Adrenal gland (tissue), 9 donors: ENCODE measurements at regions not wholly inside any gene's neighbourhood (a gene's known extent, or its start where the extent isn't known, plus 50 kb on each side); places are given as distances from the start of the nearest gene placed in this dataset.
A peak's percentile ranks its signal among the peaks of the same experiment; 100 is the strongest.

ENCODE experiments used
- DNase-seq, 7 donors: peaks; one replicate each; pipeline ENCODE4 v3.0.0-alpha.2; 2019 to 2020
- H3K27ac ChIP-seq, 5 donors: fragments of 200-600 bp; sonication (generic) in 4 of 5; 1 replicate in 3 of 5; 2 replicates in 2 of 5; pipeline versions ENCODE4 v1.5.1 to v1.8.0; 2016 to 2020; ENCODE audit warnings: mild to moderate bottlenecking in 1 of 5
- H3K27me3 ChIP-seq: fragments of 200-600 bp; 2 replicates; pipeline ENCODE4 v1.8.0; 2021
- H3K36me3 ChIP-seq, 2 donors: fragments of 200-600 bp; replicated peaks in 1 of 2; 1 replicate in 1 of 2; 2 replicates in 1 of 2; pipeline versions ENCODE4 v1.5.1 to v1.8.0; 2018 to 2022
- H3K4me1 ChIP-seq, 2 donors: fragments of 200-600 bp; replicated peaks in 1 of 2; 1 replicate in 1 of 2; 2 replicates in 1 of 2; pipeline versions ENCODE4 v1.5.1 to v1.8.0; 2018 to 2021
- H3K4me3 ChIP-seq, 4 donors: fragments of 200-600 bp; sonication (generic) in 3 of 4; one replicate each; pipeline ENCODE4 v1.5.1; 2016 to 2018
- H3K9me3 ChIP-seq, 3 donors: fragments of 200-600 bp; sonication (generic) in 1 of 3; replicated peaks in 1 of 3; 1 replicate in 2 of 3; 2 replicates in 1 of 3; pipeline versions ENCODE4 v1.5.1 to v1.8.0; 2016 to 2021
- POLR2A ChIP-seq, 2 donors: fragments of 450-650 bp; IDR thresholded peaks; one replicate each; pipeline ENCODE4 v1.6.1; 2017; ENCODE audit warnings: antibody characterized with exemption in 2 of 2, mild to moderate bottlenecking in 2 of 2, moderate library complexity in 1 of 2
- WGBS, 4 donors: extraction: QIAGEN DNeasy Blood & Tissue Kit in 2 of 4; methylation state at CpG; one replicate each; pipeline versions ENCODE4 v1.1.5 to v1.1.7; 2013 to 2017; 5-methylcytosine and 5-hydroxymethylcytosine counted together
- intact Hi-C, 2 donors: fragments of 100-400 bp; cut with DNase I; formaldehyde crosslinking; loops; one replicate each; pipeline versions ENCODE4 v1.14.1 to v1.15.0; 2022 to 2023
- TF ChIP-seq, protein P1 (sequence below), 6 experiments: fragments of 450-650 bp in 4 of 6; fragments of 200-600 bp in 2 of 6; sonication (generic) in 1 of 6; IDR thresholded peaks; 1 replicate in 5 of 6; 2 replicates in 1 of 6; pipeline versions ENCODE4 v1.5.1 to v1.8.0; 2016 to 2021; ENCODE audit warnings: antibody characterized with exemption in 6 of 6, mild to moderate bottlenecking in 2 of 6, moderate library complexity in 1 of 6
- donor health status: healthy with polysubstance abuse.
- donor health status: Bipolar disorder and iron deficiency.
- donor health status: DM: yes; HTN: yes; CAD: no.
- donor health status: DM: no; HTN: no; CAD: no.
- donor health status: DM: no; HTN: no; CAD: no.

GRCh38 chr18:22346401-22346952, 71.2 kb downstream of the CTAGE1 start:
- Histone ChIP-seq H3K4me1 (peaks cover 31 to 65% of the 10 kb centered on the region in 2 donors), H3K27me3 (no peaks in the 10 kb centered on the region), H3K9me3 (no peaks in the 10 kb centered on the region), H3K36me3 (no peaks in the 10 kb centered on the region), H3K4me3 (no peak overlapping the region), H3K27ac (peak overlapping the region; percentile 78 to 96 (median 93))
- WGBS, 4 donors, result 0 to 12% (median 8%) methylated on average over 2 of the region's 2 CpGs
- peak; percentile 72 to 90 (median 85) for DNase-seq
- intact Hi-C loops, result loop anchor here (5.0 to 10.0 kb wide), 3 partner anchors 172 to 211 kb away; no protein-coding TSS in a partner anchor
- no peak for TF ChIP-seq POLR2A (IDR thresholded peaks at IDR 0.05)
- TF ChIP-seq, protein P1, sequence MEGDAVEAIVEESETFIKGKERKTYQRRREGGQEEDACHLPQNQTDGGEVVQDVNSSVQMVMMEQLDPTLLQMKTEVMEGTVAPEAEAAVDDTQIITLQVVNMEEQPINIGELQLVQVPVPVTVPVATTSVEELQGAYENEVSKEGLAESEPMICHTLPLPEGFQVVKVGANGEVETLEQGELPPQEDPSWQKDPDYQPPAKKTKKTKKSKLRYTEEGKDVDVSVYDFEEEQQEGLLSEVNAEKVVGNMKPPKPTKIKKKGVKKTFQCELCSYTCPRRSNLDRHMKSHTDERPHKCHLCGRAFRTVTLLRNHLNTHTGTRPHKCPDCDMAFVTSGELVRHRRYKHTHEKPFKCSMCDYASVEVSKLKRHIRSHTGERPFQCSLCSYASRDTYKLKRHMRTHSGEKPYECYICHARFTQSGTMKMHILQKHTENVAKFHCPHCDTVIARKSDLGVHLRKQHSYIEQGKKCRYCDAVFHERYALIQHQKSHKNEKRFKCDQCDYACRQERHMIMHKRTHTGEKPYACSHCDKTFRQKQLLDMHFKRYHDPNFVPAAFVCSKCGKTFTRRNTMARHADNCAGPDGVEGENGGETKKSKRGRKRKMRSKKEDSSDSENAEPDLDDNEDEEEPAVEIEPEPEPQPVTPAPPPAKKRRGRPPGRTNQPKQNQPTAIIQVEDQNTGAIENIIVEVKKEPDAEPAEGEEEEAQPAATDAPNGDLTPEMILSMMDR (IDR thresholded peaks at IDR 0.05), result no peak

DNA sequence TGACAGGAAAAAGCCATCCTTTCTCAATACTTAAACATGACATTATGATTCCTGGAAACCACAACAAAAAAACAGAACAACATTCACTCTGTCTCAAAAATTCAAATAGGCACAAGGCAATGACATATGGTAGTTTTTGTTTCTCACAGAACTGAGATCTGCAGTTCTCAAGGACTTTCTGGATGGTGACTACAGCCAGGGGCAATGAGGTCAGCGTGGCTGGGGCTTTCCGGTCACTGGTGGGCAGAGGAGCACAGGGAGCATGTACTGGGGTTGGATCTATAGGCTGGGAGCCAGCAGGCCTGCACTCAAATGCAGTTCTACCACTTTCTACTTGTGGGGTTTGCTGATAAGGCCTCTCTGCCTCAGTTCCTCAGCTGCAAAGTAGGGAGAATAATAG, 72.0 kb downstream of the CTAGE1 start:
- 5 to 23% (median 10%) methylated on average over 2 of the region's 2 CpGs for WGBS, 4 donors
- peak; percentile 64 to 92 (median 83) for DNase-seq
- TF ChIP-seq, protein P1 (IDR thresholded peaks at IDR 0.05), result no peak
- peak in 1 of 2 donors; percentile 40 for TF ChIP-seq POLR2A (IDR thresholded peaks at IDR 0.05)
- peak overlapping the region; percentile 78 to 96 (median 93) for H3K27ac ChIP-seq
- peaks cover 31 to 65% of the 10 kb centered on the region in 2 donors for H3K4me1 ChIP-seq
- no peaks in the 10 kb centered on the region for H3K36me3 ChIP-seq
- H3K9me3 ChIP-seq, result no peaks in the 10 kb centered on the region
- H3K27me3 ChIP-seq, result no peaks in the 10 kb centered on the region
- H3K4me3 ChIP-seq, result no peak overlapping the region
- intact Hi-C loops, result loop anchor here (5.0 to 10.0 kb wide), 3 partner anchors 171 to 212 kb away; no protein-coding TSS in a partner anchor

- no peak for TF ChIP-seq POLR2A (IDR thresholded peaks at IDR 0.05)
- TF ChIP-seq, protein P1 (IDR thresholded peaks at IDR 0.05), result no peak
- intact Hi-C loops, result loop anchor here (5.0 to 10.0 kb wide), 3 partner anchors 170 to 212 kb away; no protein-coding TSS in a partner anchor
- no peaks in the 10 kb centered on the region for H3K36me3 ChIP-seq
- peaks cover 31 to 67% of the 10 kb centered on the region in 2 donors for H3K4me1 ChIP-seq
- no peaks in the 10 kb centered on the region for H3K9me3 ChIP-seq
- WGBS, 4 donors, result 20 to 36% (median 25%) methylated on average over 3 of the region's 3 CpGs
- H3K4me3 ChIP-seq, result no peak overlapping the region
- peak overlapping the region; percentile 78 to 96 (median 93) for H3K27ac ChIP-seq
- no peaks in the 10 kb centered on the region for H3K27me3 ChIP-seq
- DNase-seq, result peak in 2 of 7 donors; percentile 41 to 59
These were observed 72.6 kb downstream of the CTAGE1 start for GRCh38 chr18:22344908-22345670.

- 27 to 51% (median 45%) methylated on average over 1 of the region's 1 CpG for WGBS, 4 donors
- TF ChIP-seq, protein P1 (IDR thresholded peaks at IDR 0.05), result no peak
- no peak for TF ChIP-seq POLR2A (IDR thresholded peaks at IDR 0.05)
- H3K36me3 ChIP-seq, result no peaks in the 10 kb centered on the region
- peak overlapping the region; percentile 78 to 96 (median 93) for H3K27ac ChIP-seq
- no peaks in the 10 kb centered on the region for H3K27me3 ChIP-seq
- intact Hi-C loops, result loop anchor here in 1 of 2 donors (10.0 kb wide), 1 partner anchor 170 kb away; no protein-coding TSS in a partner anchor
- DNase-seq, result no peak
- H3K9me3 ChIP-seq, result no peaks in the 10 kb centered on the region
- H3K4me1 ChIP-seq, result peaks cover 31 to 72% of the 10 kb centered on the region in 2 donors
- no peak overlapping the region for H3K4me3 ChIP-seq
These were observed 73.3 kb downstream of the CTAGE1 start for GRCh38 chr18:22344445-22344844.
